GM12878 (cell line): ENCODE measurements at regions not wholly inside any gene's neighbourhood (a gene's known extent, or its start where the extent isn't known, plus 50 kb on each side); places are given as distances from the start of the nearest gene placed in this dataset.

Experiments
- BMI1 ChIP-seq: fragments of 450-650 bp; IDR thresholded peaks from 2 replicates; pipeline ENCODE4 v1.6.1; 2016; ENCODE audit warnings: mild to moderate bottlenecking, moderate library complexity, borderline replicate concordance
- HCFC1 ChIP-seq: fragments of 150-350 bp; IDR thresholded peaks from 2 replicates; pipeline ENCODE4 v1.6.1; 2014; ENCODE audit warnings: low read length
- NFYA ChIP-seq: IDR thresholded peaks from 2 replicates; pipeline ENCODE4 v1.6.1; 2011; ENCODE audit warnings: low read depth, mild to moderate bottlenecking, low read length, improper control_type of control experiment, borderline replicate concordance

DNA sequence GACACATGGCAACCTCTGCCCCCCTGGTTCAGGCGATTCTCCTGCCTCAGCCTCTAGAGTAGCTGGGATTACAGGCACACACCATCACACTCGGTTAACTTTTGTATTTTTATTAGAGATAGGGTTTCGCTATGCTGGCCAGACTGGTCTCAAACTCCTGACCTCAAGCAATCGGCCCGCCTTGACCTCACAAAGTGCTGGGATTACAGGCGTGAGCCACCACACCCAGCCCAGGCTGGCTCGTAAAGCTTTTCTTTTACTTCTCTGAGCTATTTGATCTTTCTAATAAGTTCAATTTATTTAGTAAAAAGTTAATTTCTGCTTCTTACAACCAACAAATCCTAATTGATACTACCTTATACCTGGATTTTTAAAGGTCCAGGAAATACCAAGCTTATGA lies 127.4 kb upstream of the KRR1 start:
- TF ChIP-seq BMI1: no peak
- no peak for TF ChIP-seq NFYA
- TF ChIP-seq HCFC1: no peak
